CD4-positive, alpha-beta memory T cell (primary cell): ENCODE measurements at regions not wholly inside any gene's neighbourhood (a gene's known extent, or its start where the extent isn't known, plus 50 kb on each side); places are given as distances from the start of the nearest gene placed in this dataset.
A peak's percentile ranks its signal among the peaks of the same experiment; 100 is the strongest.

Experiments
- CTCF ChIA-PET: fragments of 350-600 bp; sonication (Branson Sonifier 250); formaldehyde crosslinking; loops from one replicate; lab custom pipeline; 2021; ENCODE audit warnings: inconsistent platforms; ENCODE audit not compliant: partially characterized antibody; lab: Charles Lee
- POLR2A ChIA-PET: fragments of 350-600 bp; sonication (Branson Sonifier 250); formaldehyde crosslinking; loops from one replicate; lab custom pipeline; 2021; ENCODE audit not compliant: partially characterized antibody; lab: Charles Lee
- DNase-seq, 5 donors: peaks; one replicate each; pipeline versions ENCODE4 v3.0.0 to v3.0.0-alpha.2; 2020 to 2022; ENCODE audit warnings: mixed read lengths in 1 of 5
- H3K27ac ChIP-seq: one replicate; pipeline ENCODE4 v1.7.0; 2013; ENCODE audit warnings: low read depth, low read length
- H3K27me3 ChIP-seq: 2 replicates; pipeline ENCODE4 v1.7.0; 2013; ENCODE audit warnings: mild to moderate bottlenecking, low read length, moderate library complexity; ENCODE audit not compliant: insufficient read depth
- H3K36me3 ChIP-seq: 2 replicates; pipeline ENCODE4 v1.7.0; 2013; ENCODE audit warnings: mild to moderate bottlenecking, low read length, moderate library complexity; ENCODE audit not compliant: insufficient read depth
- H3K4me1 ChIP-seq: 2 replicates; pipeline ENCODE4 v1.7.0; 2013; ENCODE audit warnings: mild to moderate bottlenecking, low read length, moderate library complexity; ENCODE audit not compliant: insufficient read depth
- H3K4me3 ChIP-seq, 2 donors: one replicate each; pipeline ENCODE4 v1.7.0; 2013; ENCODE audit warnings: low read length in 2 of 2, mild to moderate bottlenecking in 1 of 2
- H3K9me3 ChIP-seq, 2 donors: one replicate each; pipeline ENCODE4 v1.7.0; 2013; ENCODE audit warnings: low read length in 2 of 2, control low read depth in 1 of 2; ENCODE audit not compliant: control insufficient read depth in 1 of 2
- H3K27ac Mint-ChIP-seq, 7 donors: one replicate each; pipeline ENCODE4 v1.8.0; 2020 to 2021; ENCODE audit warnings: mixed read lengths in 7 of 7, mild to moderate bottlenecking in 6 of 7, inconsistent platforms in 3 of 7, moderate library complexity in 3 of 7
- H3K27me3 Mint-ChIP-seq, 2 donors: one replicate each; pipeline ENCODE4 v1.8.0; 2020 to 2021; ENCODE audit warnings: mixed read lengths in 2 of 2
- H3K36me3 Mint-ChIP-seq, 2 donors: one replicate each; pipeline ENCODE4 v1.8.0; 2020 to 2021; ENCODE audit warnings: mixed read lengths in 2 of 2, inconsistent platforms in 1 of 2, mild to moderate bottlenecking in 1 of 2
- H3K4me1 Mint-ChIP-seq, 4 donors: one replicate each; pipeline ENCODE4 v1.8.0; 2020 to 2021; ENCODE audit warnings: mixed read lengths in 4 of 4, mild to moderate bottlenecking in 1 of 4
- H3K4me3 Mint-ChIP-seq, 8 donors: one replicate each; pipeline ENCODE4 v1.8.0; 2020 to 2021; ENCODE audit warnings: mixed read lengths in 8 of 8, mild to moderate bottlenecking in 7 of 8, moderate library complexity in 6 of 8, inconsistent platforms in 3 of 8
- H3K9me3 Mint-ChIP-seq, 8 donors: one replicate each; pipeline ENCODE4 v1.8.0; 2020 to 2021; ENCODE audit warnings: mixed read lengths in 8 of 8, mild to moderate bottlenecking in 5 of 8, inconsistent platforms in 3 of 8, moderate library complexity in 1 of 8
- intact Hi-C: fragments of 100-400 bp; cut with micrococcal nuclease; formaldehyde crosslinking; loops from one replicate; pipeline ENCODE4 v1.15.1; 2023

DNA sequence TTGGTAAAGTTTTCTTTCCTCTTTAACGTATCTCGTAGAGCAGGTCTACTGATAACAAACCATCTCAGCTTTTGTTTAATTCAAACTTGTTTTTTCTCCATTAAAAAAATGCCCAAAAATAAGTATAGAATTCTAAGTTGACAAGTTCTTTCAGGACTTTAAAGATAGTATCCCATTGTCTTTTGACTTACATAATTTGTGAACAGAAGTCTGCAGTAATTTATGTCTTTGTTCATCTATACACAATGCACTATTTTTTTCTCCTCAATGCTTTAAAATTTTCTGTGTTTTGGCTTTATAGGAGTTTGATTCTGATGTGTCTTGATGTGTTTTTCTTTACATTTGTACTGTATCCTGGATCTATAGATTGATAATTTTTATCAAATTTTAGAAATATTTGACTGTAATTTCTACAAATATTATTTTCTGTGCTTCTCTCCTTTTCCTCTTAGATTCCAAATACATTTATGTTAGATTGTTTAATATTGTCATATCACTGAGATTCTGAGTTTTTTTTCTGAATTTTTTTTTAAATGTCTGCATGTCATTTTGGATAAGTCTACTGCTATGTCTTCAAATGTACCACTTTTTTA, 143.3 kb downstream of the FTCDNL1 start:
- H3K27me3 Mint-ChIP-seq, result peaks cover 2 to 11% of the 10 kb centered on the region in 2 donors
- H3K27ac ChIP-seq, result no peak overlapping the region
- ChIA-PET POLR2A (no interaction called here), CTCF (no interaction called here)
- no peaks in the 10 kb centered on the region for H3K36me3 ChIP-seq
- H3K4me1 ChIP-seq, result no peaks in the 10 kb centered on the region
- intact Hi-C loops, result no loop called here
- H3K9me3 ChIP-seq, result no peaks in the 10 kb centered on the region
- H3K27me3 ChIP-seq, result no peaks in the 10 kb centered on the region
- no peak overlapping the region for H3K4me3 Mint-ChIP-seq
- H3K9me3 Mint-ChIP-seq, result peaks cover 0 to 9% (median 7%) of the 10 kb centered on the region in 8 donors
- no peak overlapping the region for H3K27ac Mint-ChIP-seq
- no peaks in the 10 kb centered on the region for H3K36me3 Mint-ChIP-seq
- DNase-seq, result no peak
- H3K4me3 ChIP-seq, result no peak overlapping the region
- no peaks in the 10 kb centered on the region for H3K4me1 Mint-ChIP-seq

DNA sequence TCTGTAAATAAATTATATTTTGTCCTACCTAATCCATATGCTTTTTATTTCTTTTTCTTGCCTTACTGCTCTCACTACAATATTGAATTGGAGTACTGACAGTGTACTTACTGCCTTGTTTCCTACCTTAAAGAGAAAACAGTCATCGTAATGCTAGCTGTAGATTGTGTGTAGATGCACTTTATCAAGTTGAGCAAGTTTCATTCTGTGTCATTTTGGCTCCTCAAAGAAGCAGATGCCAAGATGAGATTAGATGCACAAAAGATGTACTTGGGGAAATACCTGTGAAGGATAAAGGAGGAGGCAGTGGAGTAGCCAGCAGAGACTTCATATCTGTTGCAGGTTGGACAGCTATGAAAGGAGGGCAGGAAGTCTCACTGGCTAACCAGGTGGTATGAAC, 145.5 kb downstream of the FTCDNL1 start:
- no peak overlapping the region for H3K4me3 Mint-ChIP-seq
- no peaks in the 10 kb centered on the region for H3K4me1 Mint-ChIP-seq
- Histone ChIP-seq H3K27me3 (no peaks in the 10 kb centered on the region), H3K4me1 (no peaks in the 10 kb centered on the region), H3K9me3 (no peaks in the 10 kb centered on the region), H3K27ac (no peak overlapping the region), H3K36me3 (no peaks in the 10 kb centered on the region), H3K4me3 (no peak overlapping the region)
- intact Hi-C loops, result loop anchor here (2.0 kb wide), 1 partner anchor 235 kb away; no protein-coding TSS in a partner anchor
- H3K9me3 Mint-ChIP-seq, result peaks cover 0 to 9% (median 7%) of the 10 kb centered on the region in 8 donors
- ChIA-PET CTCF (interaction anchor here (2.5 kb wide), 1 partner anchor 156 kb away, joined by 11 read pairs; no protein-coding TSS in a partner anchor), POLR2A (no interaction called here)
- H3K36me3 Mint-ChIP-seq, result no peaks in the 10 kb centered on the region
- no peak overlapping the region for H3K27ac Mint-ChIP-seq
- H3K27me3 Mint-ChIP-seq, result peaks cover 0 to 3% of the 10 kb centered on the region in 2 donors
- no peak for DNase-seq

DNA sequence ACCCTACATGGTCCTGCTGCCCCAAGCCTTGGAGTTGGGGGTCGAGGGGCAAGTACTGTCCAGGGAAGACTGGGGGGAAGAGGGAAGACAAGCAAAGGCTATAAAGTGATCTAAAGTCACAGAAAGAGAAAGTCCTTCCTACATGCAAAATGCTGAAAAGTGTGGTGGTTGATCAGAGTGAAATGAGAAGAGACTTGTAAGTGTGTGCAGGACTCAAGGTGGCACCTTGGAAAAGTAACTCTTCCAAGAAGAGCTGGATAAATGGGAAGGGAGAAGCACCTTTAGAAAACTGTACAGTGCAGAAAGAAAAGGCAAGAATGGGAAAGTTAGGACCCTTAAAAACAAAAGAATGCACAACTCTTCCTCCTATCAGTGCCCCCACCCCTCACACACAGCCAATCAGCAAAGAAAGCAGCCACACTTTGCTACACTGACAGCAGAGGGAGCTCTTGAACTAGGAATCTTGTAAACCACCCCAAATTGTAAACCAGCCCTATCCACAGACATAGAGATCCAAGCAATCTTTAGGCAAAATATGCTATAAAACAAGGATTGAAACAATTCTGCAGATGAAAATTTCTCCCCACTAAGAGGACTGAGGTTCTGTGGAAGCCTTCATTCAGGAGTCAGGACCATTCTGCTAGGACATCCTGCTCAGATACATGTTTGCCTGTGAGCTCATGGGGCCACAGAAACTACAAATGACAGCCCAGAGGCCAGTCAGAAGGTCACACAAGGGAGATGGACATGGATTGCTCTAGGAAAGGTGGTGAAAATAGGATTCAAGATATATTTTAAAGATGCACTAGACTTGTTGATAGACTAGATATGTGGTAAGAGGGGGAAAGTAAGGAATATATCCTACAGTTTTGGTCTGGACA, 146.4 kb downstream of the FTCDNL1 start:
- no peaks in the 10 kb centered on the region for H3K4me1 ChIP-seq
- intact Hi-C loops, result loop anchor here (2.0 kb wide), 1 partner anchor 236 kb away; no protein-coding TSS in a partner anchor
- peak in 4 of 5 donors; percentile 9 to 23 (median 16) for DNase-seq
- ChIA-PET POLR2A (no interaction called here), CTCF (interaction anchor here (1.3 to 2.5 kb wide), 3 partner anchors 11 to 157 kb away, joined by 4 to 11 read pairs (median 5); no protein-coding TSS in a partner anchor)
- no peaks in the 10 kb centered on the region for H3K9me3 ChIP-seq
- Mint-ChIP-seq H3K36me3 (no peaks in the 10 kb centered on the region), H3K9me3 (peaks cover 0 to 9% (median 7%) of the 10 kb centered on the region in 8 donors), H3K27me3 (peaks cover 0 to 2% of the 10 kb centered on the region in 2 donors), H3K27ac (no peak overlapping the region), H3K4me1 (no peaks in the 10 kb centered on the region), H3K4me3 (no peak overlapping the region)
- no peak overlapping the region for H3K27ac ChIP-seq
- H3K4me3 ChIP-seq, result no peak overlapping the region
- H3K27me3 ChIP-seq, result no peaks in the 10 kb centered on the region
- no peaks in the 10 kb centered on the region for H3K36me3 ChIP-seq

DNA sequence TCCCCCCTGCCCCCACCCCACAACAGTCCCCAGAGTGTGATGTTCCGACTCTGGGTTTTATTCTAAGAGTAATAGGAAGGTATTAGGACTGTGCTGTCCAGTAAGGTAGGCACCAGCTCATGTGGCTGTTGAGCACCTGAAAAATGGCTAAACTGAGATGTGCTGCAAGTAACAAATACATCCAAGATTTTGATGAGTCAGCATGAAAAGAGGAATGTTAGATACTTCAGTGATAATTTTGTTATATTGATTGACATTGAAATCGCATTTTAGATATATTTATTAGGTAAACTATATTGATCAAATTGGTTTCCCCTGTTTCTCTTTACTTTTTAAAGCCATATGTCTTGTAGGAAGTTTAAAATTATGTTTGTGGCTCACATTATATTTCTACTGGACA, 147.8 kb downstream of the FTCDNL1 start:
- Mint-ChIP-seq H3K27ac (no peak overlapping the region), H3K9me3 (peaks cover 0 to 9% (median 6%) of the 10 kb centered on the region in 8 donors), H3K27me3 (no peaks in the 10 kb centered on the region), H3K4me3 (no peak overlapping the region), H3K4me1 (no peaks in the 10 kb centered on the region), H3K36me3 (no peaks in the 10 kb centered on the region)
- H3K27ac ChIP-seq, result no peak overlapping the region
- intact Hi-C loops, result no loop called here
- H3K27me3 ChIP-seq, result no peaks in the 10 kb centered on the region
- no peak for DNase-seq
- no peaks in the 10 kb centered on the region for H3K9me3 ChIP-seq
- ChIA-PET CTCF (interaction anchor here (2.5 kb wide), 1 partner anchor 158 kb away, joined by 11 read pairs; no protein-coding TSS in a partner anchor), POLR2A (no interaction called here)
- H3K4me1 ChIP-seq, result no peaks in the 10 kb centered on the region
- H3K4me3 ChIP-seq, result no peak overlapping the region
- no peaks in the 10 kb centered on the region for H3K36me3 ChIP-seq

DNA sequence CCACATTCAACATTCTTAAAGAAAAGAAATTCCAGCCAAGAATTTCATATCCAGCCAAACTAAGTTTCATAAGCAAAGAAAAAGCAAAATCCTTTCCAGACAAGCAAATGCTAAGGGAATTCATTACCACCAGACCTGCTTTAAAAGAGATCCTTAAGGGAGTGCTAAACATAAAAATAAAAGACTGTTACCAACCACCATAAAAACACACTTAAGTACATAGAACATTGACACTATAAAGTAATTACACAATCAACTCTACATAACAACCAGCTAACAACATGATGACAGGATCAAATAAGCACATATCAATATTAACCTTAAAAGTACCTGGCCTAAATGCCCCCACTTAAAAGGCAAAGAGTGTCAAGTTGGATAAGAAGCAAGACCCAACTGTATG, 153.5 kb downstream of the FTCDNL1 start:
- Histone ChIP-seq H3K4me1 (no peaks in the 10 kb centered on the region), H3K27me3 (no peaks in the 10 kb centered on the region), H3K27ac (no peak overlapping the region), H3K4me3 (no peak overlapping the region), H3K9me3 (no peaks in the 10 kb centered on the region), H3K36me3 (no peaks in the 10 kb centered on the region)
- no peak for DNase-seq
- no peaks in the 10 kb centered on the region for H3K9me3 Mint-ChIP-seq
- no peak overlapping the region for H3K27ac Mint-ChIP-seq
- ChIA-PET POLR2A (no interaction called here), CTCF (no interaction called here)
- H3K4me3 Mint-ChIP-seq, result no peak overlapping the region
- intact Hi-C loops, result no loop called here
- no peaks in the 10 kb centered on the region for H3K4me1 Mint-ChIP-seq
- H3K36me3 Mint-ChIP-seq, result no peaks in the 10 kb centered on the region
- peaks cover 0 to 2% of the 10 kb centered on the region in 2 donors for H3K27me3 Mint-ChIP-seq

DNA sequence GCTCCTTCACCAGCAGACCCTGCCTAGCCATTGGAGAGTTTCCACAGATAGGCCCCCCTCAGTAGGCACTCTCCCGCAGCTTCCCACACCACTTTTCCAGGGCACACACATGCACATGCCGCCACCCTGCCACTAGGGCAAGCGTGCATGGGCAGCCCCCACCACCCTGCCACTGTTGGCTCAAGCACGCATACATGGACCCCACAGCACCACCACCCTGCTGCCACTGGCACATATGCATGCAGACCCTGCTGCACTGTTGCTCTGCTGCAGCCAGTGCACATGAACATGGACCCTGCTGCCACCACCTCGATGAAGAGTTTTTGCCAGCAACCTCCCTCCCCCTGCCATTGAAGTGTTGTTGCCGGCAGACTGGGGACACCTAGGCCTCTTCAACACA, 154.9 kb downstream of the FTCDNL1 start:
- H3K9me3 ChIP-seq, result no peaks in the 10 kb centered on the region
- H3K4me1 ChIP-seq, result no peaks in the 10 kb centered on the region
- ChIA-PET POLR2A (no interaction called here), CTCF (no interaction called here)
- intact Hi-C loops, result no loop called here
- DNase-seq, result no peak
- H3K36me3 ChIP-seq, result no peaks in the 10 kb centered on the region
- Mint-ChIP-seq H3K4me1 (no peaks in the 10 kb centered on the region), H3K9me3 (no peaks in the 10 kb centered on the region), H3K27ac (no peak overlapping the region), H3K27me3 (peaks cover 0 to 2% of the 10 kb centered on the region in 2 donors), H3K36me3 (no peaks in the 10 kb centered on the region), H3K4me3 (no peak overlapping the region)
- no peak overlapping the region for H3K27ac ChIP-seq
- no peaks in the 10 kb centered on the region for H3K27me3 ChIP-seq
- H3K4me3 ChIP-seq, result no peak overlapping the region

DNA sequence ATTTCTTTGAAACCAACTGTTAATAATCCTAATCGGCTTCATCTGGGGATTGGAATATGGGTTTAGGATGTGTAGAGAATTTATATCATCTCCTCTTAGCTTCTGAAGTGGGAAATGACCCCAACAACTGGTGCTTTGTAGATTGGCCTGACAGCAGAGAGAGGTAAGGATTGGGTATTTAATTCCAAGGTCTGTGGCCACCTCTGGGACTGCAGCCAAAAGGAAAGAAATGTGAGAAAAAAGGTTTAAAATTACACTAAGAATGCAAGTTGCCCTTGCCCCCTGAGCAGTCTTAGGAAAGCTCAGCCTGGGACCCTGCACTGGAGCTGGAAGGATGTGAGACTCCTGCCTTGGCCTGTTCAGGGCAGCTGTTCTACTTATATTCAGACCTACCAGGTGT, 157.1 kb downstream of the FTCDNL1 start:
- Mint-ChIP-seq H3K4me3 (no peak overlapping the region), H3K27me3 (peaks cover 0 to 2% of the 10 kb centered on the region in 2 donors), H3K4me1 (no peaks in the 10 kb centered on the region), H3K36me3 (no peaks in the 10 kb centered on the region), H3K27ac (no peak overlapping the region), H3K9me3 (no peaks in the 10 kb centered on the region)
- DNase-seq, result no peak
- intact Hi-C loops, result no loop called here
- POLR2A ChIA-PET, result no interaction called here
- CTCF ChIA-PET, result interaction anchor here (0.8 kb wide), 1 partner anchor 10 kb away, joined by 4 read pairs; no protein-coding TSS in a partner anchor
- H3K9me3 ChIP-seq, result no peaks in the 10 kb centered on the region
- no peak overlapping the region for H3K27ac ChIP-seq
- no peaks in the 10 kb centered on the region for H3K36me3 ChIP-seq
- no peak overlapping the region for H3K4me3 ChIP-seq
- H3K27me3 ChIP-seq, result no peaks in the 10 kb centered on the region
- H3K4me1 ChIP-seq, result no peaks in the 10 kb centered on the region
